Erythroblast (primary cell): ENCODE measurements at regions not wholly inside any gene's neighbourhood (a gene's known extent, or its start where the extent isn't known, plus 50 kb on each side); places are given as distances from the start of the nearest gene placed in this dataset.

Source experiments
- GATA1 ChIP-seq: IDR thresholded peaks from 2 replicates; pipeline ENCODE4 v1.6.1; 2011; ENCODE audit warnings: low read depth, mild to moderate bottlenecking, control low read depth, low read length, moderate library complexity
- POLR2A ChIP-seq: IDR thresholded peaks from 2 replicates; pipeline ENCODE4 v1.6.1; 2011; ENCODE audit warnings: mild to moderate bottlenecking, low read length

DNA sequence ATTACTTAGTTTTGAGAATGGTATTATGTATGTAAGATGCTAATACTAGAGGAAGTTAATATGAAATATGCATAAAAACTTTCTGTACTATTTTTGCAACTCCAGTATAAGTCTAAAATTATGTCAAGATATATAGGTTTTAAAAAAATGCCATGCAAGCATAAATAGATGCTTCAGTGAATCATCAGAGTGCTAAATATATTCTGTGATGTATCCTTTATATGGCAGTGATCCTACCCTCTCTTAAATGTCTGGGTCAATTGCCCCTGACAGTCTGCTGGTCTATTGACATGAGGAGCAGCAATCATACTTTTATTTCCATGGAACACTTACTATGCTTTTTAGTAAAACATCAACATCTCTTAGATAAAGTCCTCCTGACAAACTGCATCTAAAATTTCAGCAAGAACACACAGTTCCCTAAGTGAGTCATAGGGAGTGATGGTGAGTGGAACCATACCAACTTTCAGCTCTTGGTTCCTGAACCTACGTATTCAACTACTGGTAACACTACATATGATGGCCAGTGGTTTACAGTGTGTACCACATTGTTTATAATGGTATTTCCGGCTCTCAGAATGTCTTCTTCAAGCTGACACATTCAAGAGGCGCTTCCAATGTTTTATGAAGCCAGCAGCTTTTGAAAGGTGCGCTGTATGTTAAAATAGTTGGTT lies 928.7 kb upstream of the GJE1 start:
- TF ChIP-seq POLR2A: no peak
- TF ChIP-seq GATA1: no peak
